ENCODE measurements at regions not wholly inside any gene's neighbourhood (a gene's known extent, or its start where the extent isn't known, plus 50 kb on each side); places are given as distances from the start of the nearest gene placed in this dataset.

GRCh38 chr11:134737563-134738510 is 325.8 kb upstream of the B3GAT1 start:
- DNase-seq (ENCODE audit: low read depth): no peak
- TF ChIP-seq, protein P1, sequence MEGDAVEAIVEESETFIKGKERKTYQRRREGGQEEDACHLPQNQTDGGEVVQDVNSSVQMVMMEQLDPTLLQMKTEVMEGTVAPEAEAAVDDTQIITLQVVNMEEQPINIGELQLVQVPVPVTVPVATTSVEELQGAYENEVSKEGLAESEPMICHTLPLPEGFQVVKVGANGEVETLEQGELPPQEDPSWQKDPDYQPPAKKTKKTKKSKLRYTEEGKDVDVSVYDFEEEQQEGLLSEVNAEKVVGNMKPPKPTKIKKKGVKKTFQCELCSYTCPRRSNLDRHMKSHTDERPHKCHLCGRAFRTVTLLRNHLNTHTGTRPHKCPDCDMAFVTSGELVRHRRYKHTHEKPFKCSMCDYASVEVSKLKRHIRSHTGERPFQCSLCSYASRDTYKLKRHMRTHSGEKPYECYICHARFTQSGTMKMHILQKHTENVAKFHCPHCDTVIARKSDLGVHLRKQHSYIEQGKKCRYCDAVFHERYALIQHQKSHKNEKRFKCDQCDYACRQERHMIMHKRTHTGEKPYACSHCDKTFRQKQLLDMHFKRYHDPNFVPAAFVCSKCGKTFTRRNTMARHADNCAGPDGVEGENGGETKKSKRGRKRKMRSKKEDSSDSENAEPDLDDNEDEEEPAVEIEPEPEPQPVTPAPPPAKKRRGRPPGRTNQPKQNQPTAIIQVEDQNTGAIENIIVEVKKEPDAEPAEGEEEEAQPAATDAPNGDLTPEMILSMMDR (IDR thresholded peaks at IDR 0.05; ENCODE audit: low read depth, low read length): no peak
- no peak for TF ChIP-seq MYC (IDR thresholded peaks at IDR 0.05; ENCODE audit: low read depth, low read length)
- TF ChIP-seq POLR2A (IDR thresholded peaks at IDR 0.05; ENCODE audit: extremely low read depth, insufficient read length): no peak
- no peak for TF ChIP-seq MAX (IDR thresholded peaks at IDR 0.05; ENCODE audit: low read depth, low read length)
- H3K4me3 ChIP-seq (ENCODE audit: low read depth, low read length): no peak overlapping the region

DNA sequence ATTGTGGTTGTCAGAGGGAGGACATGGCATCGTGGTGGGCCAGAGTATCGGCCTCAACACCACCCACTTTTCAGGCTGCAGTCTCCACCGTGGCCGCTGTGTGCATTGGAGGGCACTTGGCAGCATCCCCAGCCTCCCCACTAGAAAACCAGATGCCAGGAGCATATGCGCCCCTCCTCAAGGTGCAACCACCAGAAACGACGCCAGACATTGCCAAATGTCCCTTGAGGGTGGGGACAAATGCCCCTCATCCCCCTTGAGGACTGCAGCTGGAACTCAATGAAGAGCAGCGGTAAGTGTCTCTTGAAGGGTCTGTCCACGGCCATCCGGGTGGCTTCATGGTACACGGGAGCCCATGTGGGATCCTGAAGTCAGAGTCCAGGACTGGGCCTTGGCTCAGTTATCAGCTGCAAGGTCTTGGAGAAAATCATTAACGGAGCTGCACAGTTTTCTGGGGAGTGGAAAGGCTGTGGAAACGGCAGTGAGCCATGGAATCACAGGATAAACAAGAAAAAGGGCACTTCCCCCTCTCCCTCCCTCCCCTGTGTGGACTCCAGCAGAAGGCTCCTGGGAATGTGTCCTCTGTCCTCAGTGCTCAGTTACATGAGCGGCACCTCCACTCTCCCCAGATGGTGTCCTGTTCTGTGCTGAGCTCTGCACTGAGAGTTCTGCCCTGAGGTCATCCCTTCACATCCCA is 324.4 kb upstream of the B3GAT1 start:
- H3K4me3 ChIP-seq (ENCODE audit: low read depth, low read length): no peak overlapping the region
- DNase-seq (ENCODE audit: low read depth): no peak
- TF ChIP-seq MYC (IDR thresholded peaks at IDR 0.05; ENCODE audit: low read depth, low read length) (no peak), POLR2A (IDR thresholded peaks at IDR 0.05; ENCODE audit: extremely low read depth, insufficient read length) (no peak), MAX (IDR thresholded peaks at IDR 0.05; ENCODE audit: low read depth, low read length) (no peak)
- TF ChIP-seq, protein P1 (IDR thresholded peaks at IDR 0.05; ENCODE audit: low read depth, low read length): no peak

DNA sequence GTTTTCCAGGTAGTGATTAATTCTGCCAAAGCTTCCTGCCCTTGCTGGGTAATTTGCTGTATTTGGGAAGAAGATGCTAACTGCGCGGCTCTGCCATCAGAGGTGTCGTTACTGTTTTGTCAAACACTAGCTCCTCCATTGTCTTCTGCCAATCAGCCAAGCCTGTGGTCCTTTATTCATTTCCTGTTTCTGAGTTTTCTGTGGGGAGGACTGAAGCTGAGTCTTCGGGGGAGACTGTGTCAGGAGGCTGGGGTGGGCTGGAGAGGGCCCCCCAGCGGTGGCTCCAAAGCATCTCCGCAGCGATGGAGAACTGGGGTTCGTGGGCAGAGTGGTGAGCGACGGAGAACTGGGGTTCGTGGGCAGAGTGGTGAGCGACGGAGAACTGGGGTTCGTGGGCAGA is 322.9 kb upstream of the B3GAT1 start:
- DNase-seq (ENCODE audit: low read depth): no peak
- TF ChIP-seq POLR2A (IDR thresholded peaks at IDR 0.05; ENCODE audit: extremely low read depth, insufficient read length) (no peak), MYC (IDR thresholded peaks at IDR 0.05; ENCODE audit: low read depth, low read length) (no peak), MAX (IDR thresholded peaks at IDR 0.05; ENCODE audit: low read depth, low read length) (no peak)
- TF ChIP-seq, protein P1 (IDR thresholded peaks at IDR 0.05; ENCODE audit: low read depth, low read length): no peak
- no peak overlapping the region for H3K4me3 ChIP-seq (ENCODE audit: low read depth, low read length)

DNA sequence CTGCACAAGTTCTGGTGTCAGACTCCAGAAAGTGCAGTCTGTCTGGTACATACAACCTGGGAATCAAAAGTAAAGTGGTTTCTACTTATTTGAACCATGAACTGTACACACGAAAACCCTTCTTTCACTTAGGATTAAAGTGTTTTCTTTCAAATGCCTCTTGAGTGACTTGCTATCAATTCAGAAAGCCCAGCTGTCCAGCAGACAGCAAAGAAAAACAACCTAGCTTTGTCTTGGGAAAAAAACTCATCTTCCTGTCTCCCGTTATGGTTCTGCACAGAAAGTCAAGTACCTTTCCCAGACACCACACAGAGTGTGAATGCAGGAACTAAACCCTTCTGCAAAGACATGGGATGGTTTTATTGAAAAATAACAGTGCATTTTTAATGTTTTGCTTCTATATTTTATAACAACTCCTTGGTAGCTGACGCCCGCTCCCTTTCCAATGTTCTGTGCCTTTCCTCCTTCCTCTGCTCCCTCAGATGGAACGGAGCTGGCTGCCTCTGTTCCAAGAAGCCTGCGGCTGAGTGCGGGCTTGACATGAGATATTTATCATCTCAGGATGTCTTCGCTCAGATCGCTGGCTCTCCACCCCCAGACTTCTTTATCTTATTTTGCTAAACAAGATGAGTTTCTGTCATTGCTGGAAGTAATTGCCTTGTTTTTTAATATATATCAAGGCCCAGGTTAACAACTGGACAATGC is 322.3 kb upstream of the B3GAT1 start:
- no peak for DNase-seq (ENCODE audit: low read depth)
- TF ChIP-seq MYC (IDR thresholded peaks at IDR 0.05; ENCODE audit: low read depth, low read length) (no peak), POLR2A (IDR thresholded peaks at IDR 0.05; ENCODE audit: extremely low read depth, insufficient read length) (no peak), MAX (IDR thresholded peaks at IDR 0.05; ENCODE audit: low read depth, low read length) (no peak)
- TF ChIP-seq, protein P1 (IDR thresholded peaks at IDR 0.05; ENCODE audit: low read depth, low read length): no peak
- no peak overlapping the region for H3K4me3 ChIP-seq (ENCODE audit: low read depth, low read length)

DNA sequence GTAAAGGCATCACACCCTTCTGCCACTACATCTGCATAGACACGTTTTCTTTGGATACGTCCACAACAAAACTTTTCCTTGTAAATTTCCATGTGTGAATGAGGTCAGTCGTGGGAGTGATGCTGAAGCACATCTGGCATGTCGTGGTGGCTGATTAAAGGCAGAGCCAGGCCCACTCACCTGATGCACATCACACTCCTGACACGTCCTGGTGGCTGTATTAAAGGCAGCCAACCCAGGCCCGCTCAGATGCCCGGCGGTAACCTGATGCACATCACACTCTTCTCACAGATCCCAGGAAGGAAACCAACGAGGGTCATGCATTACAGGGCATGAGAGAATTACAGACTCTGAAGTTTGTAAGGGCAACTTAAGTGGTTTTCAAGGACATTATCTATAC is 321.6 kb upstream of the B3GAT1 start:
- no peak for DNase-seq (ENCODE audit: low read depth)
- H3K4me3 ChIP-seq (ENCODE audit: low read depth, low read length): no peak overlapping the region
- TF ChIP-seq, protein P1 (IDR thresholded peaks at IDR 0.05; ENCODE audit: low read depth, low read length): no peak
- TF ChIP-seq POLR2A (IDR thresholded peaks at IDR 0.05; ENCODE audit: extremely low read depth, insufficient read length) (no peak), MAX (IDR thresholded peaks at IDR 0.05; ENCODE audit: low read depth, low read length) (no peak), MYC (IDR thresholded peaks at IDR 0.05; ENCODE audit: low read depth, low read length) (no peak)

All from NB4 (cell line).